ENCODE measurements at regions not wholly inside any gene's neighbourhood (a gene's known extent, or its start where the extent isn't known, plus 50 kb on each side); places are given as distances from the start of the nearest gene placed in this dataset.

DNA sequence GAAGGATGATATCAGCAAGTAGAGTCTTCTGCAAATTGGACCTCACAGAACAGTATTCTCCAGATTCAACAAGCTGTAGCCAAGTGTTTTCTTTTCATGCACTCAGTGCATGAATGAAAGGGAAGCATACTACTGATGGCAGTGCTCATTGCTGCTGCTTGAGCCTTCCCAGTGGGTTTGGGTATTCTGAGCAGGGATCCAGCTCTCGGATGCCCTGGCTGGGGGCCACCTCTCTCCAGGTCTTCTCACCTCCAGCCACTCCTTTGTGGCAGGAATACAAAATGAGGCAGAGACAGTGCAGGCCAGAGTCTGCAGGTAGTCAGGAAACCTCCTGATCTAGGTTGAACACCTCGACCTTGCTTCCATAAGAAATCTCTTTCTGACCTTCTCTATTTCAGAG lies 390.4 kb upstream of the CELF4 start:
- WGBS, 2 experiments (ENCODE audit: insufficient coverage in 1 of 2, insufficient read length in 1 of 2) = 87% methylated on average over 2 of the region's 2 CpGs
- H3K27ac Mint-ChIP-seq = no peak overlapping the region
- no peak for DNase-seq

DNA sequence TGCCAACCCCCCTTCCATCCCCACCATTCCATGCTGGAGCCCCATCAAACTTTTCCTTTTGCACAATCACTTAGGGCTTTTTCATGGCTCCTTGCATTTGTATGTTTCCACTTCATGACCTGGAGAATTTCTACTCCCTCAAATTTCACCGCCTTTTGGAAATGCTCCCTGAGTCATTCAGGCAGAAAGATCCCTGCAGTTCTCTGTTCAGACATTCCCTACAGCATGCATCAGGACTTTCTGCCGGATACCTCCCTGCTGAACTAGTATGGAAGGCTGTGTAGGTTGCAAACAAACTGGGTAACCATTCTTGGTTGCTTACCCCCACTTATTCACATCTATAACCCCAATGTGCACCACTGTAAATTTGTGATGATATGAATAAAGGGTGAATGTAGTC lies 389.6 kb upstream of the CELF4 start:
- H3K36me3 Mint-ChIP-seq (ENCODE audit: low read depth) = no peaks in the 10 kb centered on the region
- Histone ChIP-seq H3K9ac (ENCODE audit: extremely low read depth, low read length, poor library complexity, severe bottlenecking) (no peak overlapping the region), H3K36me3 (ENCODE audit: control insufficient read depth, insufficient read depth, low read length) (no peaks in the 10 kb centered on the region), H3K27me3 (ENCODE audit: control insufficient read depth, insufficient read depth, low read length, poor library complexity, severe bottlenecking) (no peaks in the 10 kb centered on the region), H3K4me1 (ENCODE audit: control insufficient read depth, insufficient read depth, low read length) (no peaks in the 10 kb centered on the region), H3K4me3 (ENCODE audit: low read length) (no peak overlapping the region), H3K9me3 (ENCODE audit: control insufficient read depth, low read length) (peaks cover 5% of the 10 kb centered on the region), H3K27ac (ENCODE audit: low read depth, low read length) (no peak overlapping the region)
- H3K4me3 Mint-ChIP-seq = no peak overlapping the region
- no peaks in the 10 kb centered on the region for H3K27me3 Mint-ChIP-seq (ENCODE audit: insufficient read depth)
- peaks cover 14% of the 10 kb centered on the region for H3K9me3 Mint-ChIP-seq
- no peaks in the 10 kb centered on the region for H3K4me1 Mint-ChIP-seq
- WGBS, 2 experiments (ENCODE audit: insufficient coverage in 1 of 2, insufficient read length in 1 of 2) = 78 to 97% methylated on average over 1 to 2 of the region's 2 CpGs
- H3K27ac Mint-ChIP-seq = no peak overlapping the region
- no peak for DNase-seq
- TF ChIP-seq, protein P1, sequence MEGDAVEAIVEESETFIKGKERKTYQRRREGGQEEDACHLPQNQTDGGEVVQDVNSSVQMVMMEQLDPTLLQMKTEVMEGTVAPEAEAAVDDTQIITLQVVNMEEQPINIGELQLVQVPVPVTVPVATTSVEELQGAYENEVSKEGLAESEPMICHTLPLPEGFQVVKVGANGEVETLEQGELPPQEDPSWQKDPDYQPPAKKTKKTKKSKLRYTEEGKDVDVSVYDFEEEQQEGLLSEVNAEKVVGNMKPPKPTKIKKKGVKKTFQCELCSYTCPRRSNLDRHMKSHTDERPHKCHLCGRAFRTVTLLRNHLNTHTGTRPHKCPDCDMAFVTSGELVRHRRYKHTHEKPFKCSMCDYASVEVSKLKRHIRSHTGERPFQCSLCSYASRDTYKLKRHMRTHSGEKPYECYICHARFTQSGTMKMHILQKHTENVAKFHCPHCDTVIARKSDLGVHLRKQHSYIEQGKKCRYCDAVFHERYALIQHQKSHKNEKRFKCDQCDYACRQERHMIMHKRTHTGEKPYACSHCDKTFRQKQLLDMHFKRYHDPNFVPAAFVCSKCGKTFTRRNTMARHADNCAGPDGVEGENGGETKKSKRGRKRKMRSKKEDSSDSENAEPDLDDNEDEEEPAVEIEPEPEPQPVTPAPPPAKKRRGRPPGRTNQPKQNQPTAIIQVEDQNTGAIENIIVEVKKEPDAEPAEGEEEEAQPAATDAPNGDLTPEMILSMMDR (conservative IDR thresholded peaks at IDR 0.05) = no peak

More for the DNA sequence above, 390.4 kb upstream of the CELF4 start:
- TF ChIP-seq, protein P1 (conservative IDR thresholded peaks at IDR 0.05) = no peak
- Mint-ChIP-seq H3K27me3 (ENCODE audit: insufficient read depth) (no peaks in the 10 kb centered on the region), H3K4me3 (no peak overlapping the region), H3K9me3 (peaks cover 21% of the 10 kb centered on the region), H3K4me1 (no peaks in the 10 kb centered on the region), H3K36me3 (ENCODE audit: low read depth) (no peaks in the 10 kb centered on the region)
- no peak overlapping the region for H3K9ac ChIP-seq (ENCODE audit: extremely low read depth, low read length, poor library complexity, severe bottlenecking)
- no peaks in the 10 kb centered on the region for H3K27me3 ChIP-seq (ENCODE audit: control insufficient read depth, insufficient read depth, low read length, poor library complexity, severe bottlenecking)
- no peaks in the 10 kb centered on the region for H3K4me1 ChIP-seq (ENCODE audit: control insufficient read depth, insufficient read depth, low read length)
- no peak overlapping the region for H3K27ac ChIP-seq (ENCODE audit: low read depth, low read length)
- peaks cover 13% of the 10 kb centered on the region for H3K9me3 ChIP-seq (ENCODE audit: control insufficient read depth, low read length)
- H3K4me3 ChIP-seq (ENCODE audit: low read length) = no peak overlapping the region
- no peaks in the 10 kb centered on the region for H3K36me3 ChIP-seq (ENCODE audit: control insufficient read depth, insufficient read depth, low read length)

DNA sequence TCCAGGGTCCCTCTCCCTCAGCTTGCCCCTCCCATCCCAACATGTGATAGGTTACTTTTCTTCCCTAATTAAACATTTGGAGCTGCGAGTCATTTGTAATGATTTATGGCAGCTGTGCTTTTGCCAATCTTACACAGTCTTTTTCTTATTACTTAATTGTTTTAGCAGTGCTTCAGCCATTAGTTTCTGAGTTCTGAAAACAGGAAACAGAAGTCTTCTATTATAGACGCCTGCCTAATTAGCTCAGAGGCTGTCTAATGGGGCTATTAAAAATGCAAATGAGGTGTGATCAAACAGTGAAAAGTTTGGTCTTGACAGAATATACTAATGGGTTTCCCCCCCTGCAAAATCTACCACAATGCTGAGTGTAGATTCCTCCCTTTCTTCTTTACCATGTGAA lies 388.3 kb upstream of the CELF4 start:
- DNase-seq = no peak
- Histone ChIP-seq H3K27ac (ENCODE audit: low read depth, low read length) (no peak overlapping the region), H3K9ac (ENCODE audit: extremely low read depth, low read length, poor library complexity, severe bottlenecking) (no peak overlapping the region), H3K9me3 (ENCODE audit: control insufficient read depth, low read length) (peaks cover 4% of the 10 kb centered on the region), H3K27me3 (ENCODE audit: control insufficient read depth, insufficient read depth, low read length, poor library complexity, severe bottlenecking) (no peaks in the 10 kb centered on the region), H3K4me1 (ENCODE audit: control insufficient read depth, insufficient read depth, low read length) (no peaks in the 10 kb centered on the region), H3K36me3 (ENCODE audit: control insufficient read depth, insufficient read depth, low read length) (no peaks in the 10 kb centered on the region), H3K4me3 (ENCODE audit: low read length) (no peak overlapping the region)
- WGBS, 2 experiments (ENCODE audit: insufficient coverage in 1 of 2, insufficient read length in 1 of 2) = 89% methylated on average over 2 of the region's 2 CpGs; no CpG with 5 or more reads in 1 of the 2 experiments
- Mint-ChIP-seq H3K4me1 (no peaks in the 10 kb centered on the region), H3K4me3 (no peak overlapping the region), H3K36me3 (ENCODE audit: low read depth) (no peaks in the 10 kb centered on the region), H3K27me3 (ENCODE audit: insufficient read depth) (no peaks in the 10 kb centered on the region), H3K9me3 (peaks cover 14% of the 10 kb centered on the region), H3K27ac (peak overlapping the region; percentile 10)
- TF ChIP-seq, protein P1 (conservative IDR thresholded peaks at IDR 0.05) = no peak

All from endodermal cell (in vitro differentiated cells).